Prostate gland (tissue), 2 donors: ENCODE measurements at regions not wholly inside any gene's neighbourhood (a gene's known extent, or its start where the extent isn't known, plus 50 kb on each side); places are given as distances from the start of the nearest gene placed in this dataset.

Experiments
- DNase-seq: peaks from one replicate; pipeline ENCODE4 v3.0.0-alpha.2; 2019; ENCODE audit warnings: low spot score
- H3K27ac ChIP-seq, 2 donors: fragments of 200-600 bp; sonication (generic); 2 replicates each; pipeline ENCODE4 v1.5.1; 2017 to 2019
- H3K27me3 ChIP-seq: fragments of 200-600 bp; sonication (generic); replicated peaks from 2 replicates; pipeline ENCODE4 v1.5.1; 2019; ENCODE audit not compliant: insufficient read depth
- H3K36me3 ChIP-seq, 2 donors: fragments of 200-600 bp; sonication (generic); 1 replicate in 1 of 2; 2 replicates in 1 of 2; pipeline versions ENCODE4 v1.5.1 to v1.8.1; 2017 to 2019
- H3K4me1 ChIP-seq: fragments of 200-600 bp; sonication (generic); replicated peaks from 2 replicates; pipeline ENCODE4 v1.5.1; 2019
- H3K4me3 ChIP-seq, 2 donors: fragments of 200-600 bp; sonication (generic); 2 replicates each; pipeline ENCODE4 v1.5.1; 2017 to 2019
- H3K9me3 ChIP-seq: fragments of 200-600 bp; sonication (generic); 2 replicates; pipeline ENCODE4 v1.5.1; 2017
- POLR2A ChIP-seq: fragments of 450-650 bp; IDR thresholded peaks from one replicate; pipeline ENCODE4 v1.6.1; 2016; ENCODE audit warnings: antibody characterized with exemption, mild to moderate bottlenecking
- POLR2AphosphoS5 ChIP-seq: sonication (generic); formaldehyde crosslinking; IDR thresholded peaks from one replicate; pipeline ENCODE4 v1.6.1; 2017; ENCODE audit warnings: antibody characterized with exemption
- WGBS: methylation state at CpG from one replicate; pipeline ENCODE4 v1.1.5; 2018; 5-methylcytosine and 5-hydroxymethylcytosine counted together
- intact Hi-C: fragments of 100-400 bp; cut with DNase I; formaldehyde crosslinking; loops from one replicate; pipeline ENCODE4 v1.14.2; 2022
- TF ChIP-seq, protein P1 (sequence below), 4 experiments: fragments of 200-600 bp in 2 of 4; fragments of 450-650 bp in 2 of 4; sonication (generic) in 2 of 4; IDR thresholded peaks; 1 replicate in 3 of 4; 2 replicates in 1 of 4; pipeline ENCODE4 v1.5.1; 2016 to 2019; ENCODE audit warnings: antibody characterized with exemption in 4 of 4, mild to moderate bottlenecking in 2 of 4, moderate library complexity in 2 of 4

DNA sequence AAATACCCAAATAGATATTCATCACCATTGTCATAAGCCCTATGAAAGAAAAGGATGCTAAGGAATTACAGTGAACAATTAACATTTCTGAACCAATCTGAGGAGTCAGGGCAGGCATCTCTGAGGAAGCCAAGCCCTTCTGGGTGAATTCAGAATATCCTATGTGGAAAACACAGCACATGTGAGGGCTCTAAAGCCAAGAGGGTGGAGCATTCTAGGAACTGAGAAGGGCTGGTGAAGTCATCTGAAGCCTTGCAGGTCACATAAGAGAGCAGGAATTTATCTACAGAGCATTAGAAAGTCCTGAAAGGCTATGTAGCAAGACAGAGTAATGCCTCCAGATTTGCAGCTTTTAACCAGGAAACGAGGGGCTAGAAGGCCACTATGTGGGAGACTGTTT lies 195.7 kb downstream of the SPATA18 start:
- intact Hi-C loops = no loop called here

DNA sequence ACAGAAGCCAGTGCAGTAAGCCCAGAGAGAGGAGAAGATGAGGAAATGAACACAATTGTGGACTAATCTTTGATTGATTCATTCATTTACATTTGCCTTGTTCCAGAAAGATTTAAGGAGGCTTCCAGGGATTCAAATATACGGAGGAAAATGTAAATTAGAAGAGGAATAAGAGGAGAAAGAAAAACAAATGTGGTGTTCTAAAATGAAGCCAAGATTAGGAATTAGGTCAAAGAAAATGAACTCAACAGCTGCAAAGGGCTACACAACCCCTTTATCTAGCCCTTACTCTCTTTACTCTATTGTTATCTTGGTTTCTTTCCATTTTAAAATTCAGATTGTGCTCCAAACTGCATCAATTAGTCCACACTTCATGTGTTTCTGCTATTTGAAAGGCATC lies 196.8 kb downstream of the SPATA18 start:
- H3K36me3 ChIP-seq = no peaks in the 10 kb centered on the region
- H3K4me3 ChIP-seq = no peak overlapping the region
- WGBS = 49% methylated on average over 1 of the region's 1 CpG
- no peak overlapping the region for H3K27ac ChIP-seq
- H3K27me3 ChIP-seq = no peaks in the 10 kb centered on the region
- DNase-seq = no peak
- H3K4me1 ChIP-seq = no peaks in the 10 kb centered on the region
- no peaks in the 10 kb centered on the region for H3K9me3 ChIP-seq
- intact Hi-C loops = no loop called here
- TF ChIP-seq, protein P1, sequence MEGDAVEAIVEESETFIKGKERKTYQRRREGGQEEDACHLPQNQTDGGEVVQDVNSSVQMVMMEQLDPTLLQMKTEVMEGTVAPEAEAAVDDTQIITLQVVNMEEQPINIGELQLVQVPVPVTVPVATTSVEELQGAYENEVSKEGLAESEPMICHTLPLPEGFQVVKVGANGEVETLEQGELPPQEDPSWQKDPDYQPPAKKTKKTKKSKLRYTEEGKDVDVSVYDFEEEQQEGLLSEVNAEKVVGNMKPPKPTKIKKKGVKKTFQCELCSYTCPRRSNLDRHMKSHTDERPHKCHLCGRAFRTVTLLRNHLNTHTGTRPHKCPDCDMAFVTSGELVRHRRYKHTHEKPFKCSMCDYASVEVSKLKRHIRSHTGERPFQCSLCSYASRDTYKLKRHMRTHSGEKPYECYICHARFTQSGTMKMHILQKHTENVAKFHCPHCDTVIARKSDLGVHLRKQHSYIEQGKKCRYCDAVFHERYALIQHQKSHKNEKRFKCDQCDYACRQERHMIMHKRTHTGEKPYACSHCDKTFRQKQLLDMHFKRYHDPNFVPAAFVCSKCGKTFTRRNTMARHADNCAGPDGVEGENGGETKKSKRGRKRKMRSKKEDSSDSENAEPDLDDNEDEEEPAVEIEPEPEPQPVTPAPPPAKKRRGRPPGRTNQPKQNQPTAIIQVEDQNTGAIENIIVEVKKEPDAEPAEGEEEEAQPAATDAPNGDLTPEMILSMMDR (IDR thresholded peaks at IDR 0.05) = no peak
- TF ChIP-seq POLR2A = no peak
- no peak for TF ChIP-seq POLR2AphosphoS5

More for the DNA sequence above, 195.7 kb downstream of the SPATA18 start:
- TF ChIP-seq POLR2A (no peak), POLR2AphosphoS5 (no peak)
- TF ChIP-seq, protein P1 (IDR thresholded peaks at IDR 0.05) = no peak
- H3K36me3 ChIP-seq = no peaks in the 10 kb centered on the region
- H3K27me3 ChIP-seq = no peaks in the 10 kb centered on the region
- H3K9me3 ChIP-seq = no peaks in the 10 kb centered on the region
- DNase-seq = no peak
- 76% methylated on average over 1 of the region's 1 CpG for WGBS
- no peak overlapping the region for H3K4me3 ChIP-seq
- H3K27ac ChIP-seq = no peak overlapping the region
- no peaks in the 10 kb centered on the region for H3K4me1 ChIP-seq

DNA sequence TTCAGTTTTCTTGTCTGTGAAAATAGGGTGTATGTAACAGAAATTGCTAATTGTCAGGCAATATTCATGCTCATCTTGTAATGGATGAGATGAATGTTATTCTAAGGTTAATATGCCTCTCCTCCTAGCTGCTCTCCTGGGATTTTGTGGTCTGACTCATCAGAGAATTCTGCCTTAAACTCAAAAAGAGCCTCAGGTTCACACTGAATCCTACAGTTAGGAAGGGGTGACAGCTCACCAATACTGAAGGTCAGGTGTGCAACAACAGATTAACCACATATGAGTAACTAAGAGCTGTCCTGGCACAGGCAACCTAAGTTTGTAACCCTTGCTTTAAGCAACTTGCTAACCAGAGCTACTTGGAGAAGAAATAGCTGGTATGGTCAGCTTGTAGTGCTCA lies 197.7 kb downstream of the SPATA18 start:
- H3K9me3 ChIP-seq = no peaks in the 10 kb centered on the region
- no peak for DNase-seq
- H3K27ac ChIP-seq = no peak overlapping the region
- H3K27me3 ChIP-seq = no peaks in the 10 kb centered on the region
- intact Hi-C loops = no loop called here
- TF ChIP-seq, protein P1 (IDR thresholded peaks at IDR 0.05) = no peak
- TF ChIP-seq POLR2A = no peak
- TF ChIP-seq POLR2AphosphoS5 = no peak
- no peaks in the 10 kb centered on the region for H3K4me1 ChIP-seq
- no peaks in the 10 kb centered on the region for H3K36me3 ChIP-seq
- no peak overlapping the region for H3K4me3 ChIP-seq

DNA sequence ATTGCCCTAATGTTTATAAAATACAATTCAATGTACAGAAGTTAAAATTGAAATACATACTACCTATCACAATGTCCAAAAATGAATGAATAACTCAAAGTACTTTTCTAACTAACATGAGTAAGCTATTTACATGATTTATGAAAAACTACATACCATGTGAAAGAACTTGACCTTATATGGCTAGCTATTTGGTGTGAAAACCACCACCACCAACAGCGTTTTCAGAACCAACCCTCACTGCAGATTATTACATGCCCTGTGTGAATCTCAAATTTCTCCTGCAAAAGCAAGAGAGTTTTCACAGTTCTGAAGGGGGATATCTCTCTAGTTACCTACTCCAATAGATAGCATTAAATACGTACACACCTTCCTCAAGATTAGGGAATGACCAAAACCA lies 198.5 kb downstream of the SPATA18 start:
- no peak for TF ChIP-seq POLR2AphosphoS5
- TF ChIP-seq, protein P1 (IDR thresholded peaks at IDR 0.05) = no peak
- no peak for TF ChIP-seq POLR2A
- no peak for DNase-seq
- WGBS = 70% methylated on average over 2 of the region's 2 CpGs
- H3K27ac ChIP-seq = no peak overlapping the region
- no peaks in the 10 kb centered on the region for H3K9me3 ChIP-seq
- H3K4me1 ChIP-seq = no peaks in the 10 kb centered on the region
- H3K27me3 ChIP-seq = no peaks in the 10 kb centered on the region
- intact Hi-C loops = no loop called here
- H3K36me3 ChIP-seq = no peaks in the 10 kb centered on the region
- H3K4me3 ChIP-seq = no peak overlapping the region

DNA sequence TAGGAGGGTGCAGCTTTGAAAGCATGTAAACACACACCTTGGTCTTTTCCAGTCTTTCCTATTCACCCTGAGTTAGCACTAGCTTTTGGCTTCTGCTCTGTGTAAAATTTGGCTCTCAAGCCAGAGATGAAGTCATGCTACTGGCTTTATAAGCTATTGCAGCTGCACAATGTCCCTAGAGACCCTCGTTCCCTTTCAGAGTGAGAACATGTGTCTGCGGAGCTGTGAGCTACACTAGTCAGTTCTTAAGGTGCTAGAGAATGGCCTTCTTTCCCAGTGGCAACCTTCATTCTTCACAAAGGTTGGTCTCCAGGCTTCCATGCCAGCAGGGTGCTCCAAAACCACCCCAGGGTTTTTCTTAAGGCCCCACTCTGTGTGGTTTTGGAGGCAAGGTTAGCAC lies 199.1 kb downstream of the SPATA18 start:
- Histone ChIP-seq H3K4me1 (no peaks in the 10 kb centered on the region), H3K4me3 (no peak overlapping the region), H3K27ac (no peak overlapping the region), H3K9me3 (no peaks in the 10 kb centered on the region), H3K36me3 (no peaks in the 10 kb centered on the region), H3K27me3 (no peaks in the 10 kb centered on the region)
- no peak for TF ChIP-seq POLR2AphosphoS5
- TF ChIP-seq, protein P1 (IDR thresholded peaks at IDR 0.05) = no peak
- TF ChIP-seq POLR2A = no peak
- intact Hi-C loops = no loop called here
- 24% methylated on average over 2 of the region's 2 CpGs for WGBS
- no peak for DNase-seq
